ENCODE measurements at regions not wholly inside any gene's neighbourhood (a gene's known extent, or its start where the extent isn't known, plus 50 kb on each side); places are given as distances from the start of the nearest gene placed in this dataset.

DNA sequence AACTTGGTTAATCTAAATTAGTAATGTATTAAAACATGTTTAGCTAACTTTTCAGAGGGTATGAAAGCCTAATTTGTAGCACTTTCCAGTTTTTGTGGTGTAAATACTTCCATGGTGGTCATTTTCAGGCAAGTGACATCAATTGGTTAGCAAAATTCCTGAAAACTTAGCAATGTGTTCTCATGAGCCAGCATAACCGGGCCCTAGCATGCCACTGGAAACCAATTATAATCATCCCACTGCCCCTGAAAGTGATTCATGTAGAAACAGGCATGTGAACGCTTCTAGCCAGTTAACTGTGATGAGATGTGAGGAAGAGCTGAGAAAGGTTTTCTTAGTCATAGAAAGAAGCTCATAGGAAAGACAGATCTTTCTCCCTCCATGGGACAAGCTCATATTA lies 417.2 kb downstream of the TLR4 start:
- ATAC-seq (ENCODE audit: low read depth in 2 of 2), result no peak
- no peak overlapping the region for H3K27ac Mint-ChIP-seq
- H3K27me3 Mint-ChIP-seq, result no peaks in the 10 kb centered on the region
- H3K9me3 Mint-ChIP-seq, result peaks cover 0 to 4% (median 1%) of the 10 kb centered on the region in 7 donors
- no peaks in the 10 kb centered on the region for H3K36me3 Mint-ChIP-seq
- no peak for DNase-seq
- no peak overlapping the region for H3K4me3 Mint-ChIP-seq
- H3K4me1 Mint-ChIP-seq, result no peaks in the 10 kb centered on the region

- DNase-seq, result no peak
- no peak overlapping the region for H3K4me3 Mint-ChIP-seq
- peaks cover 0 to 22% (median 4%) of the 10 kb centered on the region in 7 donors for H3K9me3 Mint-ChIP-seq
- no peaks in the 10 kb centered on the region for H3K4me1 Mint-ChIP-seq
- no peak for ATAC-seq (ENCODE audit: low read depth in 2 of 2)
- peaks cover 0 to 4% (median 0%) of the 10 kb centered on the region in 3 donors for H3K27me3 Mint-ChIP-seq
- no peak overlapping the region for H3K27ac Mint-ChIP-seq
- no peaks in the 10 kb centered on the region for H3K36me3 Mint-ChIP-seq
Observed at GRCh38 chr9:118128313-118128712, 424.1 kb downstream of the TLR4 start.

DNA sequence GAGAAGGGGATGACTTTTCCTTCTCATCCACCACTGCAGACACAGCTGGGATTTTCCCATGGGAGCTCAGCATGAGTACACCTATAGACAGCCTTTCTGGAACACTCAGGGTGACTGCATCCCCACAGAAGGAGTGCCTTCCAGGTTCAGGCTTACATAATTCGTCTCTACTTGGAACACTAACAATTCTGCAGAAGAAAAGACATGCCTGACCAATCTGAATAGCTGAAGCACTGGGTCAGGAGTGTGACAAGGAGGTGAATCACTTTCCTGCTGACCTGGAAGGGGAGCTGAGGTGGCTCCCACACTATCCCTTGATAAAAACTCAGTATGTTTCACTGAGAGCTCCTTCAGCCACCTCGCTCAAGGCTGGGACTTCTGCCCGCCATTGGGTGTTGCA lies 425.3 kb downstream of the TLR4 start:
- H3K9me3 Mint-ChIP-seq, result peaks cover 0 to 22% (median 4%) of the 10 kb centered on the region in 7 donors
- H3K36me3 Mint-ChIP-seq, result no peaks in the 10 kb centered on the region
- H3K4me1 Mint-ChIP-seq, result no peaks in the 10 kb centered on the region
- ATAC-seq (ENCODE audit: low read depth in 2 of 2), result no peak
- H3K27me3 Mint-ChIP-seq, result peaks cover 0 to 5% (median 0%) of the 10 kb centered on the region in 3 donors
- H3K4me3 Mint-ChIP-seq, result peak overlapping the region in 1 of 8 donors; percentile 51
- no peak overlapping the region for H3K27ac Mint-ChIP-seq
- no peak for DNase-seq

- DNase-seq (no peak), ATAC-seq (ENCODE audit: low read depth in 2 of 2) (no peak)
- Mint-ChIP-seq H3K4me1 (no peaks in the 10 kb centered on the region), H3K4me3 (no peak overlapping the region), H3K9me3 (peaks cover 0 to 3% (median 0%) of the 10 kb centered on the region in 7 donors), H3K27ac (no peak overlapping the region), H3K27me3 (no peaks in the 10 kb centered on the region), H3K36me3 (no peaks in the 10 kb centered on the region)
Observed at GRCh38 chr9:118148990-118149389, 444.8 kb downstream of the TLR4 start.

- DNase-seq (no peak), ATAC-seq (ENCODE audit: low read depth in 2 of 2) (no peak)
- no peak overlapping the region for H3K27ac Mint-ChIP-seq
- H3K9me3 Mint-ChIP-seq, result no peaks in the 10 kb centered on the region
- peaks cover 0 to 5% (median 5%) of the 10 kb centered on the region in 3 donors for H3K27me3 Mint-ChIP-seq
- no peaks in the 10 kb centered on the region for H3K4me1 Mint-ChIP-seq
- H3K36me3 Mint-ChIP-seq, result no peaks in the 10 kb centered on the region
- no peak overlapping the region for H3K4me3 Mint-ChIP-seq
Observed at GRCh38 chr9:118156846-118157245, 452.6 kb downstream of the TLR4 start.

DNA sequence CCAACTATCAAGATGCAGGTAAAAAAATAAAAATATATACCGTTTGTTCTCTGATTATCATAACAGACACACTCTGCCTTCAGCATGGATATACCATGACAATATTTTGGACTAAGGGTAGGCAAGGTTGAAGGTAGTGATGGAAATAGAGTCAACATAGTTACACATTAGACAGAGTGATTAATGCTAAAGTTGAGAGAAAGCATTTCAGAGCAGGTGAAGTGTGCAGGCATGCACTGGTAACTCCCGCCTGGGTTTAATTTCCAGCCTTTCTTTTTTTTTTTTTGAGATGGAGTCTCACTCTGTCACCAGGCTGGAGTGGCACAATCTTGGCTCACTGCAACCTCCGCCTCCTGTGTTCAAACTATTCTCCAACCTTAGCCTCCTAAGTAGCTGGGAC lies 458.5 kb downstream of the TLR4 start:
- ATAC-seq (ENCODE audit: low read depth in 2 of 2) (no peak), DNase-seq (no peak)
- Mint-ChIP-seq H3K4me1 (no peaks in the 10 kb centered on the region), H3K9me3 (no peaks in the 10 kb centered on the region), H3K27ac (no peak overlapping the region), H3K36me3 (no peaks in the 10 kb centered on the region), H3K27me3 (peaks cover 0 to 15% (median 0%) of the 10 kb centered on the region in 3 donors), H3K4me3 (no peak overlapping the region)

GRCh38 chr9:118163751-118164150 lies 459.5 kb downstream of the TLR4 start:
- Mint-ChIP-seq H3K36me3 (no peaks in the 10 kb centered on the region), H3K27ac (no peak overlapping the region), H3K27me3 (peaks cover 0 to 15% (median 0%) of the 10 kb centered on the region in 3 donors), H3K9me3 (no peaks in the 10 kb centered on the region), H3K4me3 (no peak overlapping the region), H3K4me1 (no peaks in the 10 kb centered on the region)
- ATAC-seq (ENCODE audit: low read depth in 2 of 2), result no peak
- no peak for DNase-seq

DNA sequence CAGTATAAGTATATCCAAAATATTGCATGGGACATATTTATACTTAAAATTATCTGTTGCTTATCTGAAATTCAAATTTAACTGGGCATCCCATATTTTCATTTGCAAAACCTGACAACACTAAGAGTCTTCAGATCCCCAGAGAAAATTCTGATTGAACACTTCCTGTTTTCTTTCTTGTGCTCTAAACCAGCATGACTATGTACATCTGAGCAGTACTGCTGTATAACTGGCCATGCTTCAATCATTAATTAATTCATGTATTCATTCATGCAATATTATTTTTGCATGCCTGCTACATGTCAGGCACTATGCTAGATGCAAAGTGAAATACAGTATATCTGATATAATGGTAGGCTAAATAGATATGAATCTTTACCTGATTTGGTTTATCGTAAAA lies 461.2 kb downstream of the TLR4 start:
- H3K27me3 Mint-ChIP-seq, result peaks cover 0 to 10% (median 1%) of the 10 kb centered on the region in 3 donors
- no peaks in the 10 kb centered on the region for H3K36me3 Mint-ChIP-seq
- ATAC-seq (ENCODE audit: low read depth in 2 of 2) (no peak), DNase-seq (no peak)
- H3K4me3 Mint-ChIP-seq, result no peak overlapping the region
- no peaks in the 10 kb centered on the region for H3K9me3 Mint-ChIP-seq
- H3K27ac Mint-ChIP-seq, result no peak overlapping the region
- no peaks in the 10 kb centered on the region for H3K4me1 Mint-ChIP-seq

GRCh38 chr9:118170032-118170955 lies 466.1 kb downstream of the TLR4 start:
- no peak for DNase-seq
- H3K9me3 Mint-ChIP-seq, result no peaks in the 10 kb centered on the region
- peaks cover 0 to 12% (median 5%) of the 10 kb centered on the region in 3 donors for H3K27me3 Mint-ChIP-seq

DNA sequence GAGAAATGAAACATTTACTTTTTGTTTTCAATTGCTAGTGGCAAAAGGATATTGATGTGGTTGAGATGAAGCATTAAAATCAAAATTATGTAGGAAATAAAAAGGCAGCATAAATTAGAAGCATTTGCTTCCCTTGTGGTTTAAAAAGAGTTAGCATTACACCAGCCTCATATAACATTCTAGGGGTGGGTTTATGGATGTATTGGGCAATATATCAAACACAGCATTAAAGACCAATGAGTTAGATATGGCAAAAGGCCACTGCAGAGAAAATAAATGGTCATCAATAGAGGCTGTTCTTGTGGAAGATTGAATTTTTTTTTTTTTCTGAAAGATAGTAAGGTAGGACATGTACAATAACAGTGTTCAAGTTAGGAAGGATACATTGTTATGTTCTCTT lies 473.0 kb downstream of the TLR4 start:
- Mint-ChIP-seq H3K36me3 (no peaks in the 10 kb centered on the region), H3K4me3 (no peak overlapping the region), H3K4me1 (no peaks in the 10 kb centered on the region), H3K9me3 (peaks cover 0 to 4% (median 0%) of the 10 kb centered on the region in 7 donors), H3K27ac (no peak overlapping the region), H3K27me3 (peaks cover 0 to 8% (median 6%) of the 10 kb centered on the region in 3 donors)
- DNase-seq, result no peak
- no peak for ATAC-seq (ENCODE audit: low read depth in 2 of 2)

More at GRCh38 chr9:118170032-118170955, 466.1 kb downstream of the TLR4 start:
- no peak overlapping the region for H3K27ac Mint-ChIP-seq
- no peak overlapping the region for H3K4me3 Mint-ChIP-seq
- no peaks in the 10 kb centered on the region for H3K36me3 Mint-ChIP-seq
- ATAC-seq (ENCODE audit: low read depth in 2 of 2), result no peak
- H3K4me1 Mint-ChIP-seq, result no peaks in the 10 kb centered on the region

GRCh38 chr9:118183576-118183975 lies 479.4 kb downstream of the TLR4 start:
- DNase-seq, result no peak
- peaks cover 0 to 12% (median 0%) of the 10 kb centered on the region in 3 donors for H3K27me3 Mint-ChIP-seq
- no peaks in the 10 kb centered on the region for H3K4me1 Mint-ChIP-seq
- no peak for ATAC-seq (ENCODE audit: low read depth in 2 of 2)
- H3K36me3 Mint-ChIP-seq, result no peaks in the 10 kb centered on the region
- H3K4me3 Mint-ChIP-seq, result no peak overlapping the region
- peaks cover 0 to 4% (median 0%) of the 10 kb centered on the region in 7 donors for H3K9me3 Mint-ChIP-seq
- H3K27ac Mint-ChIP-seq, result no peak overlapping the region

GRCh38 chr9:118187408-118187807 lies 483.2 kb downstream of the TLR4 start:
- no peaks in the 10 kb centered on the region for H3K36me3 Mint-ChIP-seq
- no peak overlapping the region for H3K27ac Mint-ChIP-seq
- peaks cover 0 to 12% (median 0%) of the 10 kb centered on the region in 3 donors for H3K27me3 Mint-ChIP-seq
- peaks cover 0 to 3% (median 0%) of the 10 kb centered on the region in 7 donors for H3K9me3 Mint-ChIP-seq
- no peak overlapping the region for H3K4me3 Mint-ChIP-seq
- ATAC-seq (ENCODE audit: low read depth in 2 of 2), result no peak
- no peaks in the 10 kb centered on the region for H3K4me1 Mint-ChIP-seq
- no peak for DNase-seq

DNA sequence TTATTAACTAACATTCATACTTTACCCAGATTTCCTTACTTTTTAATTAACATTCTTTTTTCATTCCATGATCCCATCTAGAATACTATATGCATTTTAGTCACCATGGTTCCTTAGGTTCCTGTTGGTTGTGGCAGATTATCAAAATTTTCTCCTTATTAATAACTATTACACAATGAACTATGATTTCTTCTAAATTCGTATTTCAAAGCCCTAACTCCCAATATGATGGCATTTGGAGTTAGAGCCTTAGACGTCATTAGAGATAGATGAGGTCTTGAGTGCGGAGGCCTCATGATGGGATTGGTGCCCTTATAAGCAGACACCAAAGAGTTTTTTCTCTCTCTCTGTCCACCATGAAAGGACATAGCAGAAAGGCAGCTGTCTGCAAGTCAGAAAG lies 485.4 kb downstream of the TLR4 start:
- no peak overlapping the region for H3K4me3 Mint-ChIP-seq
- no peaks in the 10 kb centered on the region for H3K4me1 Mint-ChIP-seq
- H3K36me3 Mint-ChIP-seq, result no peaks in the 10 kb centered on the region
- ATAC-seq (ENCODE audit: low read depth in 2 of 2) (no peak), DNase-seq (no peak)
- H3K9me3 Mint-ChIP-seq, result peaks cover 0 to 7% (median 2%) of the 10 kb centered on the region in 7 donors
- H3K27me3 Mint-ChIP-seq, result peaks cover 0 to 12% (median 6%) of the 10 kb centered on the region in 3 donors
- H3K27ac Mint-ChIP-seq, result no peak overlapping the region

DNA sequence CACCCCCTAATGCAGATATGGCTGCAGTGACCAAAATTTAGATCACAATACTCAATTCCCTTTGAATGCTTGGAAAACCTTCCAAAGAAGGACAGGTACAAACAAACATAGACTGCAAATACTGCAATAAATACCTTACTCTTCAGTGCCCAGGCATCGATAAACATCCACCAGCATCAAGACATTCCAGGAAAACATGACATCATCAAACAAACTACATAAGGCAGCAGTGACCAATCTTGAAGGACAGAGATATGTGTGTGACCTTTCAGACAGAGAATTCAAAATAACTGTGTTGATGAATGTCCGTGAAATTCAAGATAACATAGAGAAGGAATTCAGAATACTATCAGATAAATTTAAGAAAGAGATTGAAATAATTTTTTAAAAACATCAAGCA lies 488.6 kb downstream of the TLR4 start:
- peaks cover 0 to 6% (median 4%) of the 10 kb centered on the region in 3 donors for H3K27me3 Mint-ChIP-seq
- peaks cover 0 to 19% (median 5%) of the 10 kb centered on the region in 7 donors for H3K9me3 Mint-ChIP-seq
- no peak overlapping the region for H3K4me3 Mint-ChIP-seq
- H3K4me1 Mint-ChIP-seq, result no peaks in the 10 kb centered on the region
- DNase-seq (no peak), ATAC-seq (ENCODE audit: low read depth in 2 of 2) (no peak)
- no peak overlapping the region for H3K27ac Mint-ChIP-seq
- no peaks in the 10 kb centered on the region for H3K36me3 Mint-ChIP-seq
